GM19193 (cell line): ENCODE measurements at regions not wholly inside any gene's neighbourhood (a gene's known extent, or its start where the extent isn't known, plus 50 kb on each side); places are given as distances from the start of the nearest gene placed in this dataset.

Experiments
- POLR2A ChIP-seq: IDR thresholded peaks from 4 replicates; pipeline ENCODE4 v1.6.1; 2011; ENCODE audit not compliant: insufficient read depth, insufficient read length; ENCODE audit errors: extremely low read depth

GRCh38 chr3:193812078-193812725 lies 219.2 kb downstream of the OPA1 start:
- TF ChIP-seq POLR2A = no peak

- no peak for TF ChIP-seq POLR2A
These were observed 219.9 kb downstream of the OPA1 start for GRCh38 chr3:193812791-193813500.

- no peak for TF ChIP-seq POLR2A
These were observed 220.5 kb downstream of the OPA1 start for GRCh38 chr3:193813501-193813830.

- no peak for TF ChIP-seq POLR2A
These were observed 221.3 kb downstream of the OPA1 start for GRCh38 chr3:193814166-193814892.

- no peak for TF ChIP-seq POLR2A
These were observed 222.4 kb downstream of the OPA1 start for GRCh38 chr3:193815246-193816027.

GRCh38 chr3:193816028-193816395 lies 223.0 kb downstream of the OPA1 start:
- TF ChIP-seq POLR2A = no peak

GRCh38 chr3:193816656-193817311 lies 223.8 kb downstream of the OPA1 start:
- TF ChIP-seq POLR2A = no peak

- TF ChIP-seq POLR2A = no peak
These were observed 226.4 kb downstream of the OPA1 start for GRCh38 chr3:193819117-193820010.

- TF ChIP-seq POLR2A = no peak
These were observed 228.2 kb downstream of the OPA1 start for GRCh38 chr3:193821151-193821668.

- no peak for TF ChIP-seq POLR2A
These were observed 229.6 kb downstream of the OPA1 start for GRCh38 chr3:193822492-193823212.

GRCh38 chr3:193824365-193824764 lies 231.4 kb downstream of the OPA1 start:
- TF ChIP-seq POLR2A = no peak

- no peak for TF ChIP-seq POLR2A
These were observed 232.6 kb downstream of the OPA1 start for GRCh38 chr3:193825617-193826016.

GRCh38 chr3:193826159-193826795 lies 233.3 kb downstream of the OPA1 start:
- TF ChIP-seq POLR2A = no peak

GRCh38 chr3:193827040-193827669 lies 234.1 kb downstream of the OPA1 start:
- TF ChIP-seq POLR2A = no peak
